Fibroblast of mammary gland (primary cell): ENCODE measurements at regions not wholly inside any gene's neighbourhood (a gene's known extent, or its start where the extent isn't known, plus 50 kb on each side); places are given as distances from the start of the nearest gene placed in this dataset.

Source experiments
- DNase-seq: peaks from one replicate; pipeline ENCODE4 v3.0.0-alpha.2; 2010; ENCODE audit warnings: low read depth
- H3K4me3 ChIP-seq: 2 replicates; pipeline ENCODE4 v1.5.1; 2011; ENCODE audit warnings: low read depth, mild to moderate bottlenecking, low read length, moderate library complexity; ENCODE audit not compliant: control insufficient read depth
- CTCF ChIP-seq: conservative IDR thresholded peaks from 2 replicates; pipeline ENCODE4 v1.5.1; 2011; ENCODE audit warnings: low read depth, low read length, inconsistent platforms; ENCODE audit not compliant: control insufficient read depth, insufficient read depth

GRCh38 chr5:61686491-61687257 lies 354.6 kb downstream of the ZSWIM6 start:
- no peak for DNase-seq
- H3K4me3 ChIP-seq, result no peak overlapping the region
- no peak for TF ChIP-seq CTCF

GRCh38 chr5:61687371-61687770 lies 355.3 kb downstream of the ZSWIM6 start:
- no peak overlapping the region for H3K4me3 ChIP-seq
- DNase-seq, result no peak
- TF ChIP-seq CTCF, result no peak

DNA sequence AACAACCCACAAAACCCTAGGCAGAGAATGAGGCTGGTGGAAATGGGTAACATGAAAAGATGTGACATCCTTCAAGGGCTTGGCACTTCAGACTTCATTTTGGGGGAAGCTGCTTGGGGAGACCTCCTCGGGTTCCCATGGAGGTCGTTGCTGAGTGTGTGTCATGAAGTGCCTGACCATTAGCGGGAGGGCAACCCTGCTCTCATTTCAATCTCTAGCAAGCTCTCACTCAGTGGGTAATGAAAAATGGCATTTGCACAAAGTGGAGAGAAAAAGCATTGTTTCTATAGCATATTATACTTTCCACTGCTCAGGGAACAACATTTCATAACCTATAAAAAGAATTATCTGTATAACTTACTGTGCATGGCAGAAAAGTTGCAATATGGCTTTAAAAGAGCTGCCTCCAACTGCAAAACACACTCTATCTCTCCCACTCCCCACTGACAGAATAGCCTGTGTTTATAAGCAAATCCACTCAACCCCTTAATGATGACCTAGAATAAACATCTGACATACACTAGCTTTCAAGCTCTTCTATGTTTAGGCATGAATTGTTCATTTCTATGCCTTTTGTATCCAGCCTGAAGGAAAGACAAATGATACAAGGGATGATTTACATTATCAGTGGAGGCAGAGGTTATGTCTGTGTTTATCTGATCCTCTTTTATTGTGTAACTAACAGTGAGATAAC lies 357.2 kb downstream of the ZSWIM6 start:
- no peak for DNase-seq
- no peak overlapping the region for H3K4me3 ChIP-seq
- no peak for TF ChIP-seq CTCF

GRCh38 chr5:61697809-61698558 lies 365.9 kb downstream of the ZSWIM6 start:
- no peak overlapping the region for H3K4me3 ChIP-seq
- no peak for TF ChIP-seq CTCF
- no peak for DNase-seq

DNA sequence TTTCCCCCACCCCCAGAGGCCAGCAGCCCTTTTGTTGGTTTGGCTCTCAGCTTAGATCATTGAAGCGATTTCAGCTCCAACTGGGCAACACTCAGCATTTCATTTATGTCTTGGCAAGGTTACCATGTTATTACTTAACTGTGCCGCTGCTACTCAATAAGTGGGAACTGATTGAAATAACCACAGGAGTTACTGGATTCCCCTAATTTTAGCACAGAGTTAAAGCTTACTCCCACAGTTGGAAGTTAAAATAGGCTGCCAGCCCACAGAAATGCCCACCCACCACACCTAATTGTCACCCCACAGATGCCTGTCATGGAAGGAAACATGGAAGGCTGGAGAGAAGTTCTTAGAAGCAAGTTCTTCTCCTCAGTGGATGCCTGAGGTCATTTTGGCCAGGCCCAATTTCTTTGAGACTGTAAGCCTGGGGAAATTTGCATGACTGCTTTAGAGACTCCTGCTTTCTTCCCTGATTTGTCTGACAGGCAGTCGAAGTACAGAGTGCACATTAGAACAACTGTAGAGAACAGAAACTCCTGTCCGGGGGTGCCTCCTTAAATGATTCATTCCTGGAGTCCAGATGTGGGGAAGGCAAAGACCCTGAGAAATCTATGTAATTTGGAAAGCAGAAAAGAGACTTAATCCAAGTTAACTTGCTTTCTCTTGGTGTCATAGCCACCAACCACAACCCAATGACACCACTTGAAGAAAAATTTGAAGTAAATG lies 370.0 kb downstream of the ZSWIM6 start:
- TF ChIP-seq CTCF, result no peak
- DNase-seq, result peak; percentile 2
- H3K4me3 ChIP-seq, result no peak overlapping the region

DNA sequence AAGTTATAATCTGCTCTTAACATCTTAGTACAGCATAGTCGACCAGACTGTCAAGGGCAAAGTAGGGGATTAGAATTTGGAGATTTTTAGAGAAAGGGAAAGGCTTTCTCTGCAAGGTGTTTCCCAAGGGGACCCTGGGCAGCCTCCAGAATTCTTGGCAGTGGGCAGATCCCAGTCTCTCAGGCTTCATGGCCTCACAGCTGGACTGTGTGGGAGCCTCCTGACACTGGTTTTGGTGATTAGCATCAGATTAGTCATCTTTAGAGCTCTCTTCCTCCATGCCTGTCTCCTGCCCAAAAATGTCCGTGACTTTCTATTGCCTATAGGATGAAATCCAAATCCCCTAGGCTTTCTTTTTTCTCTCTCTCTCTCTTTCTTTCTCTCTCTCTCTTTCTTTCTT lies 370.7 kb downstream of the ZSWIM6 start:
- no peak for TF ChIP-seq CTCF
- H3K4me3 ChIP-seq, result no peak overlapping the region
- DNase-seq, result peak; percentile 25
